ENCODE measurements at regions not wholly inside any gene's neighbourhood (a gene's known extent, or its start where the extent isn't known, plus 50 kb on each side); places are given as distances from the start of the nearest gene placed in this dataset.

DNA sequence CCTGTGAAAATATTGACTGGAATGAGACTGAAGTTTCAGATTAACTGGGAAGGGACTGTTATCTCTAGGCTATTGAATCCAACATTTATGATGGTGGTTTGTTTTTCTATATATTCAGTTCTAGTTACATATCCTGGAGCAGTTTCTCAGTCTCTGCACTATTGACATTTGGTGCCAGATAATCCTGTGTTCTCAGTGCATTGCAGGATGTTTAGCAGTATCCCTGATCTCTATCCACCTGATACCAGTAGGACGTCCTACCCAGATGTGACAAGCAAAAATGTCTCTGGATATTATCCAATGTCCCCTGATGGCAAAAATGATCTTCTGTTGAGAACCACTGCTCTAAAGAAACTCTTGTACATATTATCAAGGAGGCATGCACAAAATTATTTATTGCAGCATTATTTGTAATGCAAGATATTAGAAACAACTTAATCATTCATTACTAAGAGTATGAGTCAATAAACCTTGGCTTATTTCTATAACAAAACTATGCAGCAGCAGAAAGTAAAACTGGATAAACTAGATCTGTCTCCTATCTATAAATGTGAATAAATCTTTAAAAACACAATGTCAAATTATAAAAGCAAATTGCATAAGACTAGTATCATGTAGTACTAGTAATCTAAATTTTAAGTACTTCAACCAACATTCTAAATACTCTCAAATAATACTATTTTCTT lies 369.3 kb upstream of the RND3 start:
- Histone ChIP-seq H3K27ac (ENCODE audit: low read depth in 1 of 2, low read length in 2 of 2) (no peak overlapping the region), H3K4me1 (ENCODE audit: control insufficient read depth in 4 of 4, insufficient read depth in 4 of 4, low read length in 3 of 4) (peaks cover 0 to 15% (median 5%) of the 10 kb centered on the region in 4 donors), H3K9me3 (ENCODE audit: control insufficient read depth in 4 of 4, low read length in 3 of 4) (no peaks in the 10 kb centered on the region), H3K4me3 (ENCODE audit: low read depth in 1 of 3, low read length in 3 of 3) (no peak overlapping the region), H3K36me3 (ENCODE audit: control insufficient read depth in 4 of 4, insufficient read depth in 3 of 4, low read depth in 1 of 4, low read length in 3 of 4) (no peaks in the 10 kb centered on the region), H3K27me3 (ENCODE audit: control insufficient read depth in 4 of 4, insufficient read depth in 4 of 4, low read length in 3 of 4) (no peaks in the 10 kb centered on the region), H3K9ac (ENCODE audit: low read depth in 1 of 2, low read length in 2 of 2) (no peak overlapping the region)
- no peak for DNase-seq (ENCODE audit: low spot score)
- 81% methylated on average over 1 of the region's 1 CpG for WGBS
- TF ChIP-seq NR2F2 (IDR thresholded peaks at IDR 0.05) (no peak), RAD21 (IDR thresholded peaks at IDR 0.05) (no peak), YY1 (IDR thresholded peaks at IDR 0.05) (no peak), HNF4A (conservative IDR thresholded peaks at IDR 0.05) (no peak), GABPA (IDR thresholded peaks at IDR 0.05 in 1 of 2, conservative IDR thresholded peaks at IDR 0.05 in 1 of 2) (no peak), TAF1 (conservative IDR thresholded peaks at IDR 0.05) (no peak), FOXA2 (IDR thresholded peaks at IDR 0.05) (no peak), FOXA1 (IDR thresholded peaks at IDR 0.05) (no peak), HNF4G (IDR thresholded peaks at IDR 0.05) (no peak), JUND (IDR thresholded peaks at IDR 0.05) (no peak), RXRA (IDR thresholded peaks at IDR 0.05) (no peak), EGR1 (IDR thresholded peaks at IDR 0.05; ENCODE audit: low read depth in 2 of 2) (no peak), SP1 (IDR thresholded peaks at IDR 0.05) (no peak)
- TF ChIP-seq, protein P1, sequence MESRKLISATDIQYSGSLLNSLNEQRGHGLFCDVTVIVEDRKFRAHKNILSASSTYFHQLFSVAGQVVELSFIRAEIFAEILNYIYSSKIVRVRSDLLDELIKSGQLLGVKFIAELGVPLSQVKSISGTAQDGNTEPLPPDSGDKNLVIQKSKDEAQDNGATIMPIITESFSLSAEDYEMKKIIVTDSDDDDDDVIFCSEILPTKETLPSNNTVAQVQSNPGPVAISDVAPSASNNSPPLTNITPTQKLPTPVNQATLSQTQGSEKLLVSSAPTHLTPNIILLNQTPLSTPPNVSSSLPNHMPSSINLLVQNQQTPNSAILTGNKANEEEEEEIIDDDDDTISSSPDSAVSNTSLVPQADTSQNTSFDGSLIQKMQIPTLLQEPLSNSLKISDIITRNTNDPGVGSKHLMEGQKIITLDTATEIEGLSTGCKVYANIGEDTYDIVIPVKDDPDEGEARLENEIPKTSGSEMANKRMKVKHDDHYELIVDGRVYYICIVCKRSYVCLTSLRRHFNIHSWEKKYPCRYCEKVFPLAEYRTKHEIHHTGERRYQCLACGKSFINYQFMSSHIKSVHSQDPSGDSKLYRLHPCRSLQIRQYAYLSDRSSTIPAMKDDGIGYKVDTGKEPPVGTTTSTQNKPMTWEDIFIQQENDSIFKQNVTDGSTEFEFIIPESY (IDR thresholded peaks at IDR 0.05), result no peak
- TF ChIP-seq, protein P2, sequence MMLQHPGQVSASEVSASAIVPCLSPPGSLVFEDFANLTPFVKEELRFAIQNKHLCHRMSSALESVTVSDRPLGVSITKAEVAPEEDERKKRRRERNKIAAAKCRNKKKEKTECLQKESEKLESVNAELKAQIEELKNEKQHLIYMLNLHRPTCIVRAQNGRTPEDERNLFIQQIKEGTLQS (IDR thresholded peaks at IDR 0.05), result no peak
- TF ChIP-seq, protein P3, sequence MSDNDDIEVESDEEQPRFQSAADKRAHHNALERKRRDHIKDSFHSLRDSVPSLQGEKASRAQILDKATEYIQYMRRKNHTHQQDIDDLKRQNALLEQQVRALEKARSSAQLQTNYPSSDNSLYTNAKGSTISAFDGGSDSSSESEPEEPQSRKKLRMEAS (IDR thresholded peaks at IDR 0.05), result no peak
- TF ChIP-seq, protein P4, sequence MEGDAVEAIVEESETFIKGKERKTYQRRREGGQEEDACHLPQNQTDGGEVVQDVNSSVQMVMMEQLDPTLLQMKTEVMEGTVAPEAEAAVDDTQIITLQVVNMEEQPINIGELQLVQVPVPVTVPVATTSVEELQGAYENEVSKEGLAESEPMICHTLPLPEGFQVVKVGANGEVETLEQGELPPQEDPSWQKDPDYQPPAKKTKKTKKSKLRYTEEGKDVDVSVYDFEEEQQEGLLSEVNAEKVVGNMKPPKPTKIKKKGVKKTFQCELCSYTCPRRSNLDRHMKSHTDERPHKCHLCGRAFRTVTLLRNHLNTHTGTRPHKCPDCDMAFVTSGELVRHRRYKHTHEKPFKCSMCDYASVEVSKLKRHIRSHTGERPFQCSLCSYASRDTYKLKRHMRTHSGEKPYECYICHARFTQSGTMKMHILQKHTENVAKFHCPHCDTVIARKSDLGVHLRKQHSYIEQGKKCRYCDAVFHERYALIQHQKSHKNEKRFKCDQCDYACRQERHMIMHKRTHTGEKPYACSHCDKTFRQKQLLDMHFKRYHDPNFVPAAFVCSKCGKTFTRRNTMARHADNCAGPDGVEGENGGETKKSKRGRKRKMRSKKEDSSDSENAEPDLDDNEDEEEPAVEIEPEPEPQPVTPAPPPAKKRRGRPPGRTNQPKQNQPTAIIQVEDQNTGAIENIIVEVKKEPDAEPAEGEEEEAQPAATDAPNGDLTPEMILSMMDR (IDR thresholded peaks at IDR 0.05; ENCODE audit: low read depth, low read length, missing input control), result no peak
- TF ChIP-seq, protein P5, sequence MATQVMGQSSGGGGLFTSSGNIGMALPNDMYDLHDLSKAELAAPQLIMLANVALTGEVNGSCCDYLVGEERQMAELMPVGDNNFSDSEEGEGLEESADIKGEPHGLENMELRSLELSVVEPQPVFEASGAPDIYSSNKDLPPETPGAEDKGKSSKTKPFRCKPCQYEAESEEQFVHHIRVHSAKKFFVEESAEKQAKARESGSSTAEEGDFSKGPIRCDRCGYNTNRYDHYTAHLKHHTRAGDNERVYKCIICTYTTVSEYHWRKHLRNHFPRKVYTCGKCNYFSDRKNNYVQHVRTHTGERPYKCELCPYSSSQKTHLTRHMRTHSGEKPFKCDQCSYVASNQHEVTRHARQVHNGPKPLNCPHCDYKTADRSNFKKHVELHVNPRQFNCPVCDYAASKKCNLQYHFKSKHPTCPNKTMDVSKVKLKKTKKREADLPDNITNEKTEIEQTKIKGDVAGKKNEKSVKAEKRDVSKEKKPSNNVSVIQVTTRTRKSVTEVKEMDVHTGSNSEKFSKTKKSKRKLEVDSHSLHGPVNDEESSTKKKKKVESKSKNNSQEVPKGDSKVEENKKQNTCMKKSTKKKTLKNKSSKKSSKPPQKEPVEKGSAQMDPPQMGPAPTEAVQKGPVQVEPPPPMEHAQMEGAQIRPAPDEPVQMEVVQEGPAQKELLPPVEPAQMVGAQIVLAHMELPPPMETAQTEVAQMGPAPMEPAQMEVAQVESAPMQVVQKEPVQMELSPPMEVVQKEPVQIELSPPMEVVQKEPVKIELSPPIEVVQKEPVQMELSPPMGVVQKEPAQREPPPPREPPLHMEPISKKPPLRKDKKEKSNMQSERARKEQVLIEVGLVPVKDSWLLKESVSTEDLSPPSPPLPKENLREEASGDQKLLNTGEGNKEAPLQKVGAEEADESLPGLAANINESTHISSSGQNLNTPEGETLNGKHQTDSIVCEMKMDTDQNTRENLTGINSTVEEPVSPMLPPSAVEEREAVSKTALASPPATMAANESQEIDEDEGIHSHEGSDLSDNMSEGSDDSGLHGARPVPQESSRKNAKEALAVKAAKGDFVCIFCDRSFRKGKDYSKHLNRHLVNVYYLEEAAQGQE (IDR thresholded peaks at IDR 0.05), result no peak

All from liver (tissue), 8 donors.